ENCODE measurements at regions not wholly inside any gene's neighbourhood (a gene's known extent, or its start where the extent isn't known, plus 50 kb on each side); places are given as distances from the start of the nearest gene placed in this dataset.

GRCh38 chr12:115343008-115343407, 659.0 kb upstream of the TBX3 start:
- in situ Hi-C loops (cut with MboI; ENCODE audit: low sequenced_read_pairs) = no loop called here

GRCh38 chr12:115341442-115341841, 657.5 kb upstream of the TBX3 start:
- in situ Hi-C loops (cut with MboI; ENCODE audit: low sequenced_read_pairs) = no loop called here

- in situ Hi-C loops (cut with MboI; ENCODE audit: low sequenced_read_pairs) = no loop called here
Measured at GRCh38 chr12:115338566-115339294, 654.8 kb upstream of the TBX3 start.

GRCh38 chr12:115337693-115338543, 653.9 kb upstream of the TBX3 start:
- in situ Hi-C loops (cut with MboI; ENCODE audit: low sequenced_read_pairs) = no loop called here

GRCh38 chr12:115336506-115336905, 652.5 kb upstream of the TBX3 start:
- in situ Hi-C loops (cut with MboI; ENCODE audit: low sequenced_read_pairs) = no loop called here

- in situ Hi-C loops (cut with MboI; ENCODE audit: low sequenced_read_pairs) = no loop called here
Measured at GRCh38 chr12:115335594-115335993, 651.6 kb upstream of the TBX3 start.

- in situ Hi-C loops (cut with MboI; ENCODE audit: low sequenced_read_pairs) = no loop called here
Measured at GRCh38 chr12:115335048-115335447, 651.1 kb upstream of the TBX3 start.

GRCh38 chr12:115332945-115333344, 649.0 kb upstream of the TBX3 start:
- in situ Hi-C loops (cut with MboI; ENCODE audit: low sequenced_read_pairs) = no loop called here

- in situ Hi-C loops (cut with MboI; ENCODE audit: low sequenced_read_pairs) = no loop called here
Measured at GRCh38 chr12:115325858-115326257, 641.9 kb upstream of the TBX3 start.

GRCh38 chr12:115324949-115325593, 641.1 kb upstream of the TBX3 start:
- in situ Hi-C loops (cut with MboI; ENCODE audit: low sequenced_read_pairs) = no loop called here

- in situ Hi-C loops (cut with MboI; ENCODE audit: low sequenced_read_pairs) = no loop called here
Measured at GRCh38 chr12:115323223-115323905, 639.4 kb upstream of the TBX3 start.

GRCh38 chr12:115322275-115322674, 638.3 kb upstream of the TBX3 start:
- in situ Hi-C loops (cut with MboI; ENCODE audit: low sequenced_read_pairs) = no loop called here

- in situ Hi-C loops (cut with MboI; ENCODE audit: low sequenced_read_pairs) = no loop called here
Measured at GRCh38 chr12:115320967-115321366, 637.0 kb upstream of the TBX3 start.

- in situ Hi-C loops (cut with MboI; ENCODE audit: low sequenced_read_pairs) = no loop called here
Measured at GRCh38 chr12:115320451-115320850, 636.5 kb upstream of the TBX3 start.

- in situ Hi-C loops (cut with MboI; ENCODE audit: low sequenced_read_pairs) = no loop called here
Measured at GRCh38 chr12:115319446-115320040, 635.6 kb upstream of the TBX3 start.

GRCh38 chr12:115313929-115314328, 630.0 kb upstream of the TBX3 start:
- in situ Hi-C loops (cut with MboI; ENCODE audit: low sequenced_read_pairs) = no loop called here

- in situ Hi-C loops (cut with MboI; ENCODE audit: low sequenced_read_pairs) = no loop called here
Measured at GRCh38 chr12:115312901-115313300, 628.9 kb upstream of the TBX3 start.

GRCh38 chr12:115311875-115312274, 627.9 kb upstream of the TBX3 start:
- in situ Hi-C loops (cut with MboI; ENCODE audit: low sequenced_read_pairs) = no loop called here

GRCh38 chr12:115308918-115309317, 624.9 kb upstream of the TBX3 start:
- in situ Hi-C loops (cut with MboI; ENCODE audit: low sequenced_read_pairs) = no loop called here

- in situ Hi-C loops (cut with MboI; ENCODE audit: low sequenced_read_pairs) = no loop called here
Measured at GRCh38 chr12:115306380-115306779, 622.4 kb upstream of the TBX3 start.

- in situ Hi-C loops (cut with MboI; ENCODE audit: low sequenced_read_pairs) = no loop called here
Measured at GRCh38 chr12:115305867-115306266, 621.9 kb upstream of the TBX3 start.

Data from HL-60/S4 (cell line).